K562 (cell line): ENCODE measurements at regions not wholly inside any gene's neighbourhood (a gene's known extent, or its start where the extent isn't known, plus 50 kb on each side); places are given as distances from the start of the nearest gene placed in this dataset.

Experiments
- ATAC-seq: fragments of 200-7000 bp; cut with Tn5 transposase; 3 replicates; pipeline ENCODE4 v1.9.1; 2020; ENCODE audit warnings: moderate library complexity
- BruUV-seq: library from RNA; stranded (reverse); fragments of 400-500 nt; replicated peaks from 2 replicates; lab custom pipeline; 2021; lab: Mats Ljungman, UMichigan
- CTCF ChIA-PET: fragments of 300-600 bp; formaldehyde crosslinking; extraction: SDS; loops from one replicate; lab custom pipeline; 2021; ENCODE audit warnings: low intra/inter-chr PET ratio; lab: Yijun Ruan, JAX
- POLR2A ChIA-PET: fragments of 300-600, 350-650 bp; sonication (Branson Sonifier 250); formaldehyde crosslinking; extraction: SDS; loops from one replicate; lab custom pipeline; 2021; ENCODE audit warnings: antibody characterized with exemption, inconsistent platforms; lab: Yijun Ruan, JAX
- DNase-seq, 4 experiments: peaks; one replicate each; pipeline versions ENCODE4 v3.0.0 to v3.0.0-alpha.2; 2011 to 2018; ENCODE audit warnings: low spot score in 3 of 4, mixed read lengths in 3 of 4; ENCODE audit errors: extremely low read depth in 1 of 4
- FAIRE-seq: peaks from 2 replicates; lab custom pipeline; 2011; peaks lifted over from hg19 to GRCh38; lab: Jason Lieb, UNC
- H2AFZ ChIP-seq: 2 replicates; pipeline ENCODE4 v1.6.0; 2011; ENCODE audit warnings: low read depth, low read length, control low read depth, inconsistent platforms
- H3K27ac ChIP-seq: fragments of 200-600 bp; 3 replicates; pipeline ENCODE4 v1.8.0; 2011; ENCODE audit warnings: low read depth, mild to moderate bottlenecking, control low read depth, inconsistent platforms, low read length, moderate library complexity, mixed read lengths; ENCODE audit errors: extremely low read depth
- H3K27me3 ChIP-seq, 2 experiments: fragments of 300-600 bp in 1 of 2; 2 replicates in 1 of 2; 3 replicates in 1 of 2; pipeline versions ENCODE4 v1.6.0 to v1.8.0; 2011; ENCODE audit warnings: inconsistent platforms in 2 of 2, low read length in 2 of 2, mild to moderate bottlenecking in 1 of 2, mixed read lengths in 1 of 2, moderate library complexity in 1 of 2; ENCODE audit not compliant: control insufficient read depth in 2 of 2, insufficient read depth in 2 of 2
- H3K36me3 ChIP-seq: fragments of 300-600 bp; 3 replicates; pipeline ENCODE4 v1.8.0; 2011; ENCODE audit warnings: mild to moderate bottlenecking, low read length, inconsistent platforms; ENCODE audit not compliant: control insufficient read depth, insufficient read depth
- H3K4me1 ChIP-seq, 2 experiments: fragments of 200-600 bp in 1 of 2; replicated peaks in 1 of 2; 2 replicates in 1 of 2; 3 replicates in 1 of 2; pipeline versions ENCODE4 v1.5.1 to v1.8.0; 2011; ENCODE audit warnings: inconsistent platforms in 2 of 2, low read length in 2 of 2, mild to moderate bottlenecking in 1 of 2, mixed read lengths in 1 of 2, moderate library complexity in 1 of 2; ENCODE audit not compliant: control insufficient read depth in 2 of 2, insufficient read depth in 2 of 2
- H3K4me2 ChIP-seq: 2 replicates; pipeline ENCODE4 v1.6.1; 2011; ENCODE audit warnings: low read length, control low read depth, inconsistent platforms, mixed read lengths; ENCODE audit not compliant: insufficient read depth
- H3K4me3 ChIP-seq: fragments of 200-600 bp; sonication (generic), shearing (Covaris generic); 2 replicates; pipeline ENCODE4 v1.5.1; 2016; ENCODE audit warnings: control low read depth, inconsistent platforms
- H3K79me2 ChIP-seq: fragments of 200-600 bp; 3 replicates; pipeline ENCODE4 v1.8.0; 2011; ENCODE audit warnings: low read length, inconsistent platforms; ENCODE audit not compliant: control insufficient read depth, insufficient read depth
- H3K9ac ChIP-seq, 2 experiments: 2 replicates each; pipeline versions ENCODE4 v1.6.0 to v1.6.1; 2011; ENCODE audit warnings: low read depth in 2 of 2, low read length in 2 of 2, control low read depth in 1 of 2, inconsistent platforms in 1 of 2, mild to moderate bottlenecking in 1 of 2, mixed read lengths in 1 of 2; ENCODE audit not compliant: insufficient read depth in 1 of 2
- H3K9me1 ChIP-seq: one replicate; pipeline ENCODE4 v1.6.0; 2011; ENCODE audit warnings: inconsistent platforms, mild to moderate bottlenecking, low read length, moderate library complexity; ENCODE audit not compliant: control insufficient read depth, insufficient read depth
- H3K9me3 ChIP-seq: replicated peaks from 2 replicates; pipeline ENCODE4 v1.5.1; 2011; ENCODE audit warnings: low read depth, low read length, inconsistent platforms; ENCODE audit not compliant: control insufficient read depth, insufficient read depth
- H4K20me1 ChIP-seq: replicated peaks from 2 replicates; pipeline ENCODE4 v1.6.1; 2011; ENCODE audit warnings: low read length, inconsistent platforms, mixed read lengths; ENCODE audit not compliant: control insufficient read depth, insufficient read depth
- C11orf30 ChIP-seq: fragments of 450-650 bp; IDR thresholded peaks from 2 replicates; pipeline ENCODE4 v1.6.1; 2016; ENCODE audit warnings: low read depth, mild to moderate bottlenecking
- DDX20 ChIP-seq: fragments of 450-650 bp; IDR thresholded peaks from 2 replicates; pipeline ENCODE4 v1.6.1; 2016; ENCODE audit warnings: missing genetic modification characterization, low read depth, mild to moderate bottlenecking, missing compliant biosample characterization, moderate library complexity
- EGR1 ChIP-seq: fragments of 450-650 bp; conservative IDR thresholded peaks from 2 replicates; pipeline ENCODE4 v1.6.1; 2017; ENCODE audit warnings: mild to moderate bottlenecking
- GABPA ChIP-seq: fragments of 200-800 bp; sonication (Bioruptor generic); conservative IDR thresholded peaks from 2 replicates; pipeline ENCODE4 v1.6.1; 2016; ENCODE audit warnings: low read depth, missing genetic modification characterization, missing compliant biosample characterization
- GTF2F1 ChIP-seq: IDR thresholded peaks from 2 replicates; pipeline ENCODE4 v1.6.1; 2011; ENCODE audit warnings: low read depth, low read length, improper control_type of control experiment
- HOMEZ ChIP-seq: fragments of 250-450 bp; sonication (Bioruptor Pico); IDR thresholded peaks from 2 replicates; pipeline ENCODE4 v1.4.0; 2020; ENCODE audit warnings: mild to moderate bottlenecking, moderate library complexity
- HSF4 ChIP-seq: fragments of 250-450 bp; sonication (Bioruptor Pico); IDR thresholded peaks from 2 replicates; pipeline ENCODE4 v2.1.2; 2022; ENCODE audit warnings: mild to moderate bottlenecking, moderate library complexity, borderline replicate concordance
- ILK ChIP-seq: fragments of 450-650 bp; IDR thresholded peaks from 2 replicates; pipeline ENCODE4 v1.6.1; 2016; ENCODE audit warnings: missing genetic modification characterization, low read depth, mild to moderate bottlenecking, missing compliant biosample characterization, moderate library complexity, borderline replicate concordance
- NFIX ChIP-seq: fragments of 250-450 bp; sonication (Bioruptor Pico); IDR thresholded peaks from 2 replicates; pipeline ENCODE4 v1.4.0; 2020; ENCODE audit warnings: low read depth, mild to moderate bottlenecking, moderate library complexity
- PHTF2 ChIP-seq: fragments of 250-450 bp; sonication (Bioruptor Pico); IDR thresholded peaks from 2 replicates; pipeline ENCODE4 v1.5.0; 2021; ENCODE audit warnings: mild to moderate bottlenecking
- SLC30A9 ChIP-seq: fragments of 250-450 bp; sonication (Bioruptor Pico); IDR thresholded peaks from 2 replicates; pipeline ENCODE4 v1.8.0; 2022; ENCODE audit warnings: mild to moderate bottlenecking, moderate library complexity
- TAL1 ChIP-seq: fragments of 450-650 bp; IDR thresholded peaks from 2 replicates; pipeline ENCODE4 v1.6.1; 2016; ENCODE audit warnings: mild to moderate bottlenecking
- TOE1 ChIP-seq, 2 experiments: fragments of 450-650 bp in 1 of 2; sonication (generic) in 1 of 2; formaldehyde crosslinking in 1 of 2; IDR thresholded peaks; 2 replicates each; pipeline versions ENCODE4 v1.7.1 to v1.8.0; 2016 to 2022; ENCODE audit warnings: borderline replicate concordance in 2 of 2, mild to moderate bottlenecking in 2 of 2, antibody characterized with exemption in 1 of 2, inconsistent platforms in 1 of 2, low read depth in 1 of 2, missing genetic modification reagents in 1 of 2, moderate library complexity in 1 of 2
- USF1 ChIP-seq: sonication (generic); formaldehyde crosslinking; IDR thresholded peaks from 2 replicates; pipeline ENCODE4 v1.9.0; 2022; ENCODE audit warnings: mild to moderate bottlenecking, missing genetic modification reagents
- ZKSCAN3 ChIP-seq: fragments of 250-450 bp; sonication (Bioruptor Pico); IDR thresholded peaks from 2 replicates; pipeline ENCODE4 v1.4.0; 2020
- ZNF212 ChIP-seq: fragments of 450-650 bp; formaldehyde crosslinking; IDR thresholded peaks from 2 replicates; pipeline ENCODE4 v1.4.0; 2020; ENCODE audit warnings: mild to moderate bottlenecking
- ZNF766 ChIP-seq: fragments of 200-800 bp; sonication (Bioruptor generic); conservative IDR thresholded peaks from 2 replicates; pipeline ENCODE4 v1.6.1; 2016; ENCODE audit warnings: missing genetic modification characterization, missing compliant biosample characterization
- WGBS: fragments of 100-300 bp; shearing (Covaris generic); methylation state at CpG from one replicate; pipeline ENCODE4 v1.1.6; 2016; ENCODE audit warnings: low coverage, mixed read lengths; ENCODE audit not compliant: insufficient coverage; ENCODE audit errors: missing lambda C conversion rate; 5-methylcytosine and 5-hydroxymethylcytosine counted together
- in situ Hi-C: fragments of 300-500 bp; cut with MboI; formaldehyde crosslinking; loops from 4 replicates; pipeline ENCODE4 v1.15.0; 2018; ENCODE audit warnings: inconsistent platforms, mixed read lengths
- intact Hi-C: fragments of 100-400 bp; cut with micrococcal nuclease; formaldehyde crosslinking; loops from 2 replicates; pipeline ENCODE4 v1.14.2; 2022

- TF ChIP-seq GABPA (tag) = no peak
- no peak for TF ChIP-seq ILK
Measured at GRCh38 chr18:45503990-45504389, 111.3 kb upstream of the SLC14A2 start (continued).

- in situ Hi-C loops = no loop called here
Measured at GRCh38 chr18:45505497-45506206, 109.6 kb upstream of the SLC14A2 start.

More at GRCh38 chr18:45505497-45506206, 109.6 kb upstream of the SLC14A2 start:
- no peak overlapping the region for H3K4me3 ChIP-seq
- no peaks in the 10 kb centered on the region for H3K36me3 ChIP-seq
- BruUV-seq = no TSS peak
- no peak for FAIRE-seq
- no peaks in the 10 kb centered on the region for H3K79me2 ChIP-seq
- no peak overlapping the region for H3K27ac ChIP-seq
- TF ChIP-seq DDX20 = no peak
- TF ChIP-seq NFIX (CRISPR knock-in tag) = no peak
- no peak for TF ChIP-seq HSF4 (CRISPR knock-in tag)
- no peak for TF ChIP-seq ZKSCAN3 (CRISPR knock-in tag)
- TF ChIP-seq USF1 (CRISPR knock-in tag) = no peak
- no peak for TF ChIP-seq GTF2F1
- no peak for TF ChIP-seq C11orf30
- TF ChIP-seq EGR1 = no peak
- TF ChIP-seq PHTF2 = no peak
- no peak for TF ChIP-seq SLC30A9 (CRISPR knock-in tag)
- TF ChIP-seq ZNF766 (CRISPR knock-in tag) = no peak
- TF ChIP-seq HOMEZ (CRISPR knock-in tag) = no peak
- no peak for TF ChIP-seq ZNF212 (CRISPR knock-in tag)
- no peak for TF ChIP-seq TAL1
- TF ChIP-seq TOE1 (IDR thresholded peaks at IDR 0.05; ENCODE audit: borderline replicate concordance) = no peak
- TF ChIP-seq TOE1 (CRISPR knock-in tag; IDR thresholded peaks at IDR 0.05; ENCODE audit: borderline replicate concordance, low read depth) = no peak
- TF ChIP-seq, all 486 proteins: peak for 0
- Histone ChIP-seq H3K9ac (no peak overlapping the region), H3K4me2 (no peak overlapping the region), H3K9me1 (no peaks in the 10 kb centered on the region), H3K27me3 (no peaks in the 10 kb centered on the region), H4K20me1 (no peaks in the 10 kb centered on the region), H2AFZ (no peak overlapping the region), H3K9me3 (no peaks in the 10 kb centered on the region), H3K4me1 (peaks cover 0 to 1% of the 10 kb centered on the region in 2 experiments; a peak in 1 of 5 replicates)
- intact Hi-C loops = no loop called here
- CTCF ChIA-PET = no interaction called here
- 2% methylated on average over 8 of the region's 12 CpGs for WGBS
- DNase-seq = no peak
- POLR2A ChIA-PET = no interaction called here
- ATAC-seq = no peak
